ENCODE measurements at regions not wholly inside any gene's neighbourhood (a gene's known extent, or its start where the extent isn't known, plus 50 kb on each side); places are given as distances from the start of the nearest gene placed in this dataset.

DNA sequence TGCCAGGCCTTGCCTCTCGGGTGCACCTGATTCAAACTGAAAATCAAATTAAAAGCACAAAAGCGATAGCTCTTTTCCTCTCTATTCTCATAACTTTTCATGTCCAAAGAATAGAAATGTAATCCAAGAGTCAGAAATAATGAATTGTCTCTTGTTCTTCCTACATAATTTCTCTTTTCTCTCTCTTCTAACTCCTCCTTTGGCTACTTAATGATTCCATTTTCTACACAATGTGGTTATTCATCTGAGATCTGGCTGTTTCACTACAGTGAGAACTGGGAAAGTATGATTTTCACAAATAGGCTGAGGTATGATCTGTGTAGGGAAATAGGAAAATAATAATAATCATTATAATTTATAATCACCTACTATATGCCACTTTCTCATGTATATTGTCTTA is 703.5 kb downstream of the PDHA2 start:
- TF ChIP-seq SNAI2 (CRISPR knock-in tag; IDR thresholded peaks at IDR 0.05) (no peak), ZFP3 (CRISPR knock-in tag; IDR thresholded peaks at IDR 0.05) (no peak), ZFP30 (CRISPR knock-in tag; IDR thresholded peaks at IDR 0.05) (no peak), ZC3H10 (CRISPR knock-in tag; IDR thresholded peaks at IDR 0.05) (no peak), CSDC2 (CRISPR knock-in tag; IDR thresholded peaks at IDR 0.05) (no peak), ISL1 (CRISPR knock-in tag; IDR thresholded peaks at IDR 0.05) (no peak), OSR1 (CRISPR knock-in tag; IDR thresholded peaks at IDR 0.05) (no peak), ZNF8 (CRISPR knock-in tag; IDR thresholded peaks at IDR 0.05) (no peak), GLIS3 (CRISPR knock-in tag; IDR thresholded peaks at IDR 0.05) (no peak)
- TF ChIP-seq, protein P1, sequence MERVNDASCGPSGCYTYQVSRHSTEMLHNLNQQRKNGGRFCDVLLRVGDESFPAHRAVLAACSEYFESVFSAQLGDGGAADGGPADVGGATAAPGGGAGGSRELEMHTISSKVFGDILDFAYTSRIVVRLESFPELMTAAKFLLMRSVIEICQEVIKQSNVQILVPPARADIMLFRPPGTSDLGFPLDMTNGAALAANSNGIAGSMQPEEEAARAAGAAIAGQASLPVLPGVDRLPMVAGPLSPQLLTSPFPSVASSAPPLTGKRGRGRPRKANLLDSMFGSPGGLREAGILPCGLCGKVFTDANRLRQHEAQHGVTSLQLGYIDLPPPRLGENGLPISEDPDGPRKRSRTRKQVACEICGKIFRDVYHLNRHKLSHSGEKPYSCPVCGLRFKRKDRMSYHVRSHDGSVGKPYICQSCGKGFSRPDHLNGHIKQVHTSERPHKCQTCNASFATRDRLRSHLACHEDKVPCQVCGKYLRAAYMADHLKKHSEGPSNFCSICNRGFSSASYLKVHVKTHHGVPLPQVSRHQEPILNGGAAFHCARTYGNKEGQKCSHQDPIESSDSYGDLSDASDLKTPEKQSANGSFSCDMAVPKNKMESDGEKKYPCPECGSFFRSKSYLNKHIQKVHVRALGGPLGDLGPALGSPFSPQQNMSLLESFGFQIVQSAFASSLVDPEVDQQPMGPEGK (CRISPR knock-in tag; IDR thresholded peaks at IDR 0.05; ENCODE audit: borderline replicate concordance): no peak
- TF ChIP-seq, protein P2, sequence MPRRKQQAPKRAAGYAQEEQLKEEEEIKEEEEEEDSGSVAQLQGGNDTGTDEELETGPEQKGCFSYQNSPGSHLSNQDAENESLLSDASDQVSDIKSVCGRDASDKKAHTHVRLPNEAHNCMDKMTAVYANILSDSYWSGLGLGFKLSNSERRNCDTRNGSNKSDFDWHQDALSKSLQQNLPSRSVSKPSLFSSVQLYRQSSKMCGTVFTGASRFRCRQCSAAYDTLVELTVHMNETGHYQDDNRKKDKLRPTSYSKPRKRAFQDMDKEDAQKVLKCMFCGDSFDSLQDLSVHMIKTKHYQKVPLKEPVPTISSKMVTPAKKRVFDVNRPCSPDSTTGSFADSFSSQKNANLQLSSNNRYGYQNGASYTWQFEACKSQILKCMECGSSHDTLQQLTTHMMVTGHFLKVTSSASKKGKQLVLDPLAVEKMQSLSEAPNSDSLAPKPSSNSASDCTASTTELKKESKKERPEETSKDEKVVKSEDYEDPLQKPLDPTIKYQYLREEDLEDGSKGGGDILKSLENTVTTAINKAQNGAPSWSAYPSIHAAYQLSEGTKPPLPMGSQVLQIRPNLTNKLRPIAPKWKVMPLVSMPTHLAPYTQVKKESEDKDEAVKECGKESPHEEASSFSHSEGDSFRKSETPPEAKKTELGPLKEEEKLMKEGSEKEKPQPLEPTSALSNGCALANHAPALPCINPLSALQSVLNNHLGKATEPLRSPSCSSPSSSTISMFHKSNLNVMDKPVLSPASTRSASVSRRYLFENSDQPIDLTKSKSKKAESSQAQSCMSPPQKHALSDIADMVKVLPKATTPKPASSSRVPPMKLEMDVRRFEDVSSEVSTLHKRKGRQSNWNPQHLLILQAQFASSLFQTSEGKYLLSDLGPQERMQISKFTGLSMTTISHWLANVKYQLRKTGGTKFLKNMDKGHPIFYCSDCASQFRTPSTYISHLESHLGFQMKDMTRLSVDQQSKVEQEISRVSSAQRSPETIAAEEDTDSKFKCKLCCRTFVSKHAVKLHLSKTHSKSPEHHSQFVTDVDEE (CRISPR knock-in tag; IDR thresholded peaks at IDR 0.05): no peak
- TF ChIP-seq, protein P3, sequence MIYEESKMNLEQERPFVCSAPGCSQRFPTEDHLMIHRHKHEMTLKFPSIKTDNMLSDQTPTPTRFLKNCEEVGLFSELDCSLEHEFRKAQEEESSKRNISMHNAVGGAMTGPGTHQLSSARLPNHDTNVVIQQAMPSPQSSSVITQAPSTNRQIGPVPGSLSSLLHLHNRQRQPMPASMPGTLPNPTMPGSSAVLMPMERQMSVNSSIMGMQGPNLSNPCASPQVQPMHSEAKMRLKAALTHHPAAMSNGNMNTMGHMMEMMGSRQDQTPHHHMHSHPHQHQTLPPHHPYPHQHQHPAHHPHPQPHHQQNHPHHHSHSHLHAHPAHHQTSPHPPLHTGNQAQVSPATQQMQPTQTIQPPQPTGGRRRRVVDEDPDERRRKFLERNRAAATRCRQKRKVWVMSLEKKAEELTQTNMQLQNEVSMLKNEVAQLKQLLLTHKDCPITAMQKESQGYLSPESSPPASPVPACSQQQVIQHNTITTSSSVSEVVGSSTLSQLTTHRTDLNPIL (CRISPR knock-in tag; IDR thresholded peaks at IDR 0.05; ENCODE audit: low read depth): no peak
